Right lobe of liver (tissue), 4 donors: ENCODE measurements at regions not wholly inside any gene's neighbourhood (a gene's known extent, or its start where the extent isn't known, plus 50 kb on each side); places are given as distances from the start of the nearest gene placed in this dataset.

Experiments used
- CTCF ChIP-seq, 4 donors: fragments of 200-600 bp in 3 of 4; fragments of 450-650 bp in 1 of 4; IDR thresholded peaks; one replicate each; pipeline versions ENCODE4 v1.5.1 to v1.8.0; 2016 to 2022; ENCODE audit warnings: antibody characterized with exemption in 4 of 4, mild to moderate bottlenecking in 2 of 4
- POLR2A ChIP-seq: fragments of 450-650 bp; IDR thresholded peaks from one replicate; pipeline ENCODE4 v1.6.1; 2017; ENCODE audit warnings: antibody characterized with exemption, mild to moderate bottlenecking
- donor health status: DM: no; HTN: no; CAD: no.
- donor health status: DM: no; HTN: no; CAD: no.
- donor health status: DM: no; HTN: yes; CAD: no.

- TF ChIP-seq CTCF (IDR thresholded peaks at IDR 0.05) (no peak), POLR2A (no peak)
These were observed 87.6 kb upstream of the ARAP3 start for GRCh38 chr5:141769671-141770070.
